BJ (cell line): ENCODE measurements at regions not wholly inside any gene's neighbourhood (a gene's known extent, or its start where the extent isn't known, plus 50 kb on each side); places are given as distances from the start of the nearest gene placed in this dataset.

Experiments used
- CTCF ChIA-PET: fragments of 350-600 bp; formaldehyde crosslinking; extraction: SDS; loops from one replicate; lab custom pipeline; 2021; ENCODE audit warnings: antibody characterized with exemption, inconsistent platforms; lab: Yijun Ruan, JAX
- POLR2A ChIA-PET: fragments of 300-600 bp; sonication (Branson Sonifier 250); formaldehyde crosslinking; extraction: SDS; loops from one replicate; lab custom pipeline; 2021; ENCODE audit warnings: antibody characterized with exemption; lab: Charles Lee
- DNase-seq: peaks from one replicate; pipeline ENCODE4 v3.0.0-alpha.2; 2011; ENCODE audit warnings: low read depth
- H3K27me3 ChIP-seq: 2 replicates; pipeline ENCODE4 v1.6.0; 2011; ENCODE audit warnings: low read length; ENCODE audit not compliant: control insufficient read depth, insufficient read depth
- H3K36me3 ChIP-seq: 2 replicates; pipeline ENCODE4 v1.5.1; 2011; ENCODE audit warnings: low read length; ENCODE audit not compliant: control insufficient read depth, insufficient read depth
- H3K4me3 ChIP-seq: 2 replicates; pipeline ENCODE4 v1.5.1; 2011; ENCODE audit warnings: low read depth, mild to moderate bottlenecking, control low read depth, low read length
- CTCF ChIP-seq: IDR thresholded peaks from 2 replicates; pipeline ENCODE4 v1.5.1; 2011; ENCODE audit warnings: low read depth, mild to moderate bottlenecking, control low read depth, inconsistent platforms, low read length, moderate library complexity; ENCODE audit not compliant: insufficient read depth

GRCh38 chr9:13570068-13570974, 290.8 kb upstream of the MPDZ start:
- no peaks in the 10 kb centered on the region for H3K36me3 ChIP-seq
- POLR2A ChIA-PET: no interaction called here
- no peaks in the 10 kb centered on the region for H3K27me3 ChIP-seq
- TF ChIP-seq CTCF: no peak
- CTCF ChIA-PET: interaction anchor here (0.6 to 1.2 kb wide), 2 partner anchors 27 to 857 kb away, joined by 3 read pairs; no protein-coding TSS in a partner anchor
- no peak overlapping the region for H3K4me3 ChIP-seq
- no peak for DNase-seq

DNA sequence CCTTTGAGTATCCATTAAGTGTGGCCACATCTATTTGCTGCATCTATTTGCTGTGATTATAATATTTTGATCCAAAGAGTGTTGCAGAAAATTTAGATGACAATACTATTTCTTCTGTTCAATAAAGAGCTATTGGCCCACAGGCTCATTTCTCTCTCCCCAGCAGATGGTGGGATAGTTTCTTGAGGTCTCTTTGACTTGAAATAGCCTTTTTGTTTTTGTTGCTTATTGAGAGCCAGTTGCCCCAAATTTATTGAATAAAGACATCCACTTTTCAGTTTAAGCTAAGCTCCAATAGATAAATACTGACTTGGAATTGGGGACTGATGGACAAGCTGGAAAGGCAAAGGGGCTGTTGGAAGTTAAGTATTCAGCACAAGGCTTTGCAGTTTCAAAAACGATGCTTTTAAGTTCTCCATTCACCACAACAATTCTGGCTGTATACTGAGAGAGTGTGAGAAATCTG, 290.1 kb upstream of the MPDZ start:
- POLR2A ChIA-PET: no interaction called here
- Histone ChIP-seq H3K36me3 (no peaks in the 10 kb centered on the region), H3K27me3 (no peaks in the 10 kb centered on the region), H3K4me3 (no peak overlapping the region)
- no peak for TF ChIP-seq CTCF
- DNase-seq: no peak
- CTCF ChIA-PET: interaction anchor here (0.6 to 1.2 kb wide), 2 partner anchors 26 to 858 kb away, joined by 3 read pairs; no protein-coding TSS in a partner anchor

- DNase-seq: no peak
- no peak for TF ChIP-seq CTCF
- ChIA-PET POLR2A (no interaction called here), CTCF (no interaction called here)
- no peaks in the 10 kb centered on the region for H3K36me3 ChIP-seq
- no peaks in the 10 kb centered on the region for H3K27me3 ChIP-seq
- H3K4me3 ChIP-seq: no peak overlapping the region
These were observed 289.5 kb upstream of the MPDZ start for GRCh38 chr9:13568841-13569601.

- no peak for TF ChIP-seq CTCF
- DNase-seq: no peak
- Histone ChIP-seq H3K36me3 (no peaks in the 10 kb centered on the region), H3K27me3 (no peaks in the 10 kb centered on the region), H3K4me3 (no peak overlapping the region)
- ChIA-PET POLR2A (no interaction called here), CTCF (no interaction called here)
These were observed 288.9 kb upstream of the MPDZ start for GRCh38 chr9:13568405-13568804.

DNA sequence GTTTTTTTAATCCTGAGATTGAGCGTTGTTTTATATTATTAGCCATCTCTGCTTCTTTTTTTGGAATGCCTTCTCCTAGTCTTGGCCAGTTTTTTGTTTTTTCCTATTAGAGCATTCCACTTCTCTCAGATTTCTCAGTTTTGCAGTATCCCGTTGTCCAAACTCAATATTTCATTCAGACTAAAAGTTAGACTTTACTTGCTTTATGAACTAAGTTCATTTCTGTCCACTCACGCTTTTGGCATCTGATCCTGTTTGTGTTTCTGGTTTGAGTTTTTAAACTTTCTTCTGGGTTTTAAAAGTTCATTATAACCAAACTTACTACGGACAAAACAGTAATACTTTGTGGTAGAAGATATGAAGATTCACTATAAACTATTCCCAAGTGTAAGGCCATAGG, 288.3 kb upstream of the MPDZ start:
- ChIA-PET POLR2A (no interaction called here), CTCF (no interaction called here)
- Histone ChIP-seq H3K4me3 (no peak overlapping the region), H3K36me3 (no peaks in the 10 kb centered on the region), H3K27me3 (no peaks in the 10 kb centered on the region)
- no peak for DNase-seq
- TF ChIP-seq CTCF: no peak
